Peyer's patch (tissue), 4 donors: ENCODE measurements at regions not wholly inside any gene's neighbourhood (a gene's known extent, or its start where the extent isn't known, plus 50 kb on each side); places are given as distances from the start of the nearest gene placed in this dataset.

Experiments
- POLR2A ChIP-seq, 2 donors: fragments of 450-650 bp; IDR thresholded peaks; one replicate each; pipeline ENCODE4 v1.5.1; 2017; ENCODE audit warnings: antibody characterized with exemption in 2 of 2, mild to moderate bottlenecking in 2 of 2, moderate library complexity in 2 of 2
- TF ChIP-seq, protein P1 (sequence below), 6 experiments: fragments of 450-650 bp in 4 of 6; fragments of 200-600 bp in 2 of 6; sonication (generic) in 1 of 6; IDR thresholded peaks; one replicate each; pipeline ENCODE4 v1.5.1; 2017 to 2019; ENCODE audit warnings: antibody characterized with exemption in 6 of 6, mild to moderate bottlenecking in 3 of 6, moderate library complexity in 1 of 6

GRCh38 chr2:195595825-195596224 lies 61.2 kb upstream of the SLC39A10 start:
- no peak for TF ChIP-seq POLR2A (IDR thresholded peaks at IDR 0.05)
- TF ChIP-seq, protein P1, sequence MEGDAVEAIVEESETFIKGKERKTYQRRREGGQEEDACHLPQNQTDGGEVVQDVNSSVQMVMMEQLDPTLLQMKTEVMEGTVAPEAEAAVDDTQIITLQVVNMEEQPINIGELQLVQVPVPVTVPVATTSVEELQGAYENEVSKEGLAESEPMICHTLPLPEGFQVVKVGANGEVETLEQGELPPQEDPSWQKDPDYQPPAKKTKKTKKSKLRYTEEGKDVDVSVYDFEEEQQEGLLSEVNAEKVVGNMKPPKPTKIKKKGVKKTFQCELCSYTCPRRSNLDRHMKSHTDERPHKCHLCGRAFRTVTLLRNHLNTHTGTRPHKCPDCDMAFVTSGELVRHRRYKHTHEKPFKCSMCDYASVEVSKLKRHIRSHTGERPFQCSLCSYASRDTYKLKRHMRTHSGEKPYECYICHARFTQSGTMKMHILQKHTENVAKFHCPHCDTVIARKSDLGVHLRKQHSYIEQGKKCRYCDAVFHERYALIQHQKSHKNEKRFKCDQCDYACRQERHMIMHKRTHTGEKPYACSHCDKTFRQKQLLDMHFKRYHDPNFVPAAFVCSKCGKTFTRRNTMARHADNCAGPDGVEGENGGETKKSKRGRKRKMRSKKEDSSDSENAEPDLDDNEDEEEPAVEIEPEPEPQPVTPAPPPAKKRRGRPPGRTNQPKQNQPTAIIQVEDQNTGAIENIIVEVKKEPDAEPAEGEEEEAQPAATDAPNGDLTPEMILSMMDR (IDR thresholded peaks at IDR 0.05), result no peak
